ENCODE measurements at regions not wholly inside any gene's neighbourhood (a gene's known extent, or its start where the extent isn't known, plus 50 kb on each side); places are given as distances from the start of the nearest gene placed in this dataset.

- no peak overlapping the region for H3K27ac Mint-ChIP-seq
- no peaks in the 10 kb centered on the region for H3K36me3 Mint-ChIP-seq
- H3K27me3 Mint-ChIP-seq = peaks cover 3% of the 10 kb centered on the region
- CTCF ChIA-PET = interaction anchor here (0.9 kb wide), 1 partner anchor 161 kb away, joined by 3 read pairs; no protein-coding TSS in a partner anchor
- H3K4me1 Mint-ChIP-seq = no peaks in the 10 kb centered on the region
- no peak for DNase-seq
- H3K9me3 Mint-ChIP-seq (ENCODE audit: low read depth) = no peaks in the 10 kb centered on the region
- no peak for ATAC-seq
- H3K4me3 Mint-ChIP-seq = no peak overlapping the region
Observed at GRCh38 chr1:29849991-29850757, 613.9 kb downstream of the PTPRU start.

DNA sequence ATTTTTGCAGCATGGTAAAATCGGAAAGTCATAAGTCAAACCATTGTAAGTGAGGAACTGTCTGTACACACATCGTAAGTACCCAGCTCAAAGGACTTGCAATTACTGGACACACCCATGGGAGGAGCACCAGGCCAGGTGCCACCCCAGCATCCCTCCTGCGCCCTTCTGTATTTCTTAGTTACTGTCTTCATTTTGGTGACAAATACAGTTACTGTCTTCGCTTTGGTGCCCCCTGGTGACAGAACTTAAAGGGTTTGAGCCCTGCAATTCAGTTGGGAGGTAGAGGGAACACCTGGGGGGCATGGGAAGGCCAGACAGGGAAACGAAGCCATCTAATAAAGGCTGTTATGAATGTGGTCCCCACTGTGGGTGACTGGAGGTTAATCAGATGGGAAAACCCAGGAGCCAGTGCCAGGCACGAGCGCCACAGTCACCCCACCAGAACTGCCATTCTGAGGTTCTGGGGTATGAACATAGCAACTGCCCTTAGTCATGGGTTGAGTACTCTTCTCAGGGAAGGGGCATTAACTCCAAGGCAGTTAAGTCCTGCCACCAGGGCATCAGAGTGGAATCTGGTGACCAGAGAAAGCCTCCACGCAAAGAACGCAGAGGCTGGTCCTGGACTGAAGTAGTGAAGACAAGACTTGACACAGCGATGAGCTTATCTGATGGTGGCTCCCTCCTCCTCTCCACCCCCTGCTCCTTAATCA is 612.9 kb downstream of the PTPRU start:
- ATAC-seq = no peak

DNA sequence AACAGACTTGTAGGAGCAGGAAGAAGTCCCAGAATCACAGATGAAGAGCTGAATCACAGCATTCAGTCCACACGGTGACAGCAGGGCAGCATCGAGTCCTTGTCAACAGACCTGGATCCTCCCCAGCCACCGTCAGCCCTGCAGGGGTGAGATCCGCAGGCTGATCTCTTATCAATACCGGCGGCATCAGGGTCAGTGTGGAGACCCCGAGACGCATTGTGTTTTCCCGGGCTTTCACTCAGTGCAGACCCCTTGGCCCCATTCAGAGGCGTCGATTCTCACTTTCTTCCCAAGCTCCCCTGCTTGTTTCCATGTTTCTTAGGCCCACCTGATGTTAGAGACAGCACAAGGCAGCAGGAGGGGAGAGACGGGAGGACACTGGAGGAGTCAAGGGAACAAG is 609.6 kb downstream of the PTPRU start:
- no peak for ATAC-seq
- peaks cover 10% of the 10 kb centered on the region for H3K9me3 Mint-ChIP-seq (ENCODE audit: low read depth)
- no peaks in the 10 kb centered on the region for H3K36me3 Mint-ChIP-seq
- H3K27ac Mint-ChIP-seq = no peak overlapping the region
- H3K4me1 Mint-ChIP-seq = no peaks in the 10 kb centered on the region
- H3K4me3 Mint-ChIP-seq = no peak overlapping the region
- peaks cover 3% of the 10 kb centered on the region for H3K27me3 Mint-ChIP-seq
- CTCF ChIA-PET = no interaction called here
- no peak for DNase-seq

More for the DNA sequence above, 612.9 kb downstream of the PTPRU start:
- Mint-ChIP-seq H3K27me3 (no peaks in the 10 kb centered on the region), H3K9me3 (ENCODE audit: low read depth) (no peaks in the 10 kb centered on the region), H3K4me1 (no peaks in the 10 kb centered on the region), H3K4me3 (no peak overlapping the region), H3K27ac (no peak overlapping the region), H3K36me3 (no peaks in the 10 kb centered on the region)
- CTCF ChIA-PET = interaction anchor here (0.9 to 1.3 kb wide), 2 partner anchors 14 to 160 kb away, joined by 3 to 4 read pairs; no protein-coding TSS in a partner anchor
- peak; percentile 55 for DNase-seq

DNA sequence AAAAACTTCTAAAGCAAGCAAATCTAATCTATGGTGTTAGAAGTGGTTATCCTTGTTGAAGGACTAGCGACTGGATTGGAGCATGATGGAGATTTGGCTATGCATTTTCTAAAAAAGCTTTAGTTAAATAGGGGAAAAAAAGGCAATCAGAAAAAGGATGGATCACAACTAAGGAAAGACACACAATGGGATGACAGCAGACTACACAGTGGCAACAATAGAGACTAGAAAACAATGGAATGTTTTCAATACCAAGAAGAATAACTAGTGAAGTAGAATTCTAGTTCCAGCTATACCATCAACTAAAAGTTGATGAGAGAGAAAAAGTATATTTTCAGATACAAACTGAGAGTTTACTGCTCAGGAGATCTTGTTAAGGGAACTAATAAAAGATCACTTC is 605.8 kb downstream of the PTPRU start:
- ATAC-seq (no peak), DNase-seq (no peak)
- H3K27ac Mint-ChIP-seq = no peak overlapping the region
- H3K4me1 Mint-ChIP-seq = no peaks in the 10 kb centered on the region
- peaks cover 3% of the 10 kb centered on the region for H3K27me3 Mint-ChIP-seq
- no peaks in the 10 kb centered on the region for H3K36me3 Mint-ChIP-seq
- peaks cover 10% of the 10 kb centered on the region for H3K9me3 Mint-ChIP-seq (ENCODE audit: low read depth)
- no peak overlapping the region for H3K4me3 Mint-ChIP-seq
- CTCF ChIA-PET = no interaction called here

GRCh38 chr1:29839726-29840125 is 603.4 kb downstream of the PTPRU start:
- no peaks in the 10 kb centered on the region for H3K4me1 Mint-ChIP-seq
- peaks cover 5% of the 10 kb centered on the region for H3K27me3 Mint-ChIP-seq
- CTCF ChIA-PET = no interaction called here
- no peak overlapping the region for H3K4me3 Mint-ChIP-seq
- H3K27ac Mint-ChIP-seq = no peak overlapping the region
- no peaks in the 10 kb centered on the region for H3K36me3 Mint-ChIP-seq
- DNase-seq (peak; percentile 9), ATAC-seq (no peak)
- H3K9me3 Mint-ChIP-seq (ENCODE audit: low read depth) = peaks cover 10% of the 10 kb centered on the region

GRCh38 chr1:29838738-29839320 is 602.5 kb downstream of the PTPRU start:
- DNase-seq (peak; percentile 11), ATAC-seq (no peak)
- peaks cover 10% of the 10 kb centered on the region for H3K9me3 Mint-ChIP-seq (ENCODE audit: low read depth)
- H3K36me3 Mint-ChIP-seq = no peaks in the 10 kb centered on the region
- H3K27me3 Mint-ChIP-seq = peaks cover 5% of the 10 kb centered on the region
- H3K4me1 Mint-ChIP-seq = no peaks in the 10 kb centered on the region
- H3K27ac Mint-ChIP-seq = no peak overlapping the region
- H3K4me3 Mint-ChIP-seq = no peak overlapping the region
- CTCF ChIA-PET = interaction anchor here (0.6 kb wide), 1 partner anchor 605 kb away, joined by 4 read pairs; no protein-coding TSS in a partner anchor

- CTCF ChIA-PET = no interaction called here
- Mint-ChIP-seq H3K27me3 (peaks cover 3% of the 10 kb centered on the region), H3K4me3 (no peak overlapping the region), H3K4me1 (no peaks in the 10 kb centered on the region), H3K36me3 (no peaks in the 10 kb centered on the region), H3K9me3 (ENCODE audit: low read depth) (peaks cover 3% of the 10 kb centered on the region), H3K27ac (no peak overlapping the region)
- DNase-seq = peak; percentile 27
- no peak for ATAC-seq
Observed at GRCh38 chr1:29836651-29837646, 600.6 kb downstream of the PTPRU start.

DNA sequence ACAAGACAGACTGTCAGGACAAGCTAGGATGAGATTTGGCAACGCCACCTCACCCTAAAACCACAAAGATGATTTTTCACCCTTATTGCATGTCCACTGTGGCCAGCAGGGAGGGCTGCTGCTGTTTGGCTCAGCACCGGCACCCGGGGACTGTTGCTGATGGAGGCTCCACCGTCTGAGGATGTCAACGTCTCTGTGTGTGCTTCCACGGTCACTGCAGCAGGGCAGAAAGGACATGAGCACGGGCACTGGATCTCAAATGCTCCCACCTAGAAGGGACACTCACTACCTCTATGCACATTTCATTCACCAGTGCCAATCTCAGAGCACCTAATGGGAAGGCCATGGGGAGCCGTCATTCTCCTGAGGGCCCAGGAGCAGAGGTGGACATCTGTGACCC is 599.6 kb downstream of the PTPRU start:
- Mint-ChIP-seq H3K9me3 (ENCODE audit: low read depth) (no peaks in the 10 kb centered on the region), H3K27ac (no peak overlapping the region), H3K27me3 (peaks cover 3% of the 10 kb centered on the region), H3K36me3 (no peaks in the 10 kb centered on the region), H3K4me3 (no peak overlapping the region), H3K4me1 (no peaks in the 10 kb centered on the region)
- ATAC-seq (no peak), DNase-seq (peak; percentile 11)
- CTCF ChIA-PET = no interaction called here

- no peak overlapping the region for H3K4me3 Mint-ChIP-seq
- peaks cover 3% of the 10 kb centered on the region for H3K27me3 Mint-ChIP-seq
- ATAC-seq (no peak), DNase-seq (peak; percentile 16)
- no peak overlapping the region for H3K27ac Mint-ChIP-seq
- no peaks in the 10 kb centered on the region for H3K9me3 Mint-ChIP-seq (ENCODE audit: low read depth)
- CTCF ChIA-PET = no interaction called here
- no peaks in the 10 kb centered on the region for H3K4me1 Mint-ChIP-seq
- H3K36me3 Mint-ChIP-seq = no peaks in the 10 kb centered on the region
Observed at GRCh38 chr1:29835406-29835805, 599.1 kb downstream of the PTPRU start.

DNA sequence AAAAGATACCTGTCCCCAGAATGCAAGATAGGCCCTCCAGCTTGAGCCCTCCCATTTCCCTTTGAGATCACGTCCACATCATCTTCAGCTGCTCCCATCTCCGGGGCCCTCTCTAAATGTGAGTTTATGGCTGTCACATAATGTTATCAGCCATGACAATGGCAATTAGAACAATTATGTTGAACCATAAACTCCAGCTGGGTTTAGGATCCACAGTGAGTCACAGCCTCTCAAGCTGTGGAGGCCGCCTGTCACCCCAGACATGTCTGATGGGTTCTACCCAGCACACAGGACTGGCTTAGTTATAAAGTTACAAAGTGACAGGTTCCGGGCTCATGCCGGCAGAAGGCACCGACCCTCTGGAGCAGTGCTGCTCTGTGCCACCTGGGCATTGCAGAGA is 597.3 kb downstream of the PTPRU start:
- CTCF ChIA-PET = no interaction called here

DNA sequence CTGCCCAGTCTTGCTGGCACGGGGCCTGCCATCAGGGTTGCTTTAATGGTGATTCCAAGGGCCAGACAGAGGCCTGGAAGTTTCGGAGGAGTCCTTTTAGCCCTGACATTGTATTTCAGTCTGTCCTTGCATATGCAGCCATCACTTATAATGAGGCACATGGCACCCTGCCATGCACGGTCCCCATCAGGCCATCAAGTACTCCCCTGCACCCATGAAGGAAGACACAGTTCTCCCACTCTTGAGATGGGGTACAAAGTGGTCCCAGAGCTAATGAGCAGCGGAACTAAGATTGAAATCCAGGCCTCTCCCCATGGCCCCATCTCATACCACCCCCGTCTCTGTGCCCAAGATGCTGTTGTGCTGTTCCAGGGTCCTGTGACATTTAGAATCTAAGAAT is 596.6 kb downstream of the PTPRU start:
- no peak for ATAC-seq
- H3K36me3 Mint-ChIP-seq = no peaks in the 10 kb centered on the region
- no peak overlapping the region for H3K4me3 Mint-ChIP-seq
- no peaks in the 10 kb centered on the region for H3K4me1 Mint-ChIP-seq
- CTCF ChIA-PET = no interaction called here
- H3K27me3 Mint-ChIP-seq = peaks cover 3% of the 10 kb centered on the region
- H3K27ac Mint-ChIP-seq = no peak overlapping the region
- DNase-seq = peak; percentile 5
- H3K9me3 Mint-ChIP-seq (ENCODE audit: low read depth) = no peaks in the 10 kb centered on the region

More for the DNA sequence above, 597.3 kb downstream of the PTPRU start:
- no peak for ATAC-seq
- Mint-ChIP-seq H3K9me3 (ENCODE audit: low read depth) (no peaks in the 10 kb centered on the region), H3K36me3 (no peaks in the 10 kb centered on the region), H3K4me3 (no peak overlapping the region), H3K4me1 (no peaks in the 10 kb centered on the region), H3K27me3 (peaks cover 3% of the 10 kb centered on the region), H3K27ac (no peak overlapping the region)
- DNase-seq = peak; percentile 7

DNA sequence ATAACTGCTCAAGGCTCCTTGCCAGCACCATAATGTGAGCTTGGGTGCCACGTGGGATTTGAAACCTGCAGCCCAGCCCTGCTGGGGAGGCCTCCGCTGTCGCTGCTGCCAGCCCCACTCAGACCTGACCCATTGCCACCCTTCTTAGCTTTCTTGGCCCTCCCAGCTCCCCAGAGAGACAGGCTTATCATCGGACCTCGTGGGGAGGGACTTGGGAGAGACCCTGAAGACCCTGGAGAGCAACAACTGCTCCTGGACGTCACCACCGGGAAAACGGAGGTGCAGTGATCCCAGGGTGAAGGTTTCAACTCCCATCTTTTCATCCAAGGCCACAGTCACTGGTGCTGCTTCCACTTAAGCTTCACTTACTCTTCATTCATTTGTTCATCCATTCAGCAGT is 596.1 kb downstream of the PTPRU start:
- DNase-seq (peak; percentile 36), ATAC-seq (no peak)
- Mint-ChIP-seq H3K9me3 (ENCODE audit: low read depth) (no peaks in the 10 kb centered on the region), H3K4me3 (no peak overlapping the region), H3K4me1 (no peaks in the 10 kb centered on the region), H3K36me3 (no peaks in the 10 kb centered on the region), H3K27ac (no peak overlapping the region), H3K27me3 (peaks cover 3% of the 10 kb centered on the region)
- CTCF ChIA-PET = no interaction called here

Data from activated CD8-positive, alpha-beta memory T cell treated with anti-CD3 and anti-CD28 coated beads, Interleukin-2, amount 10 ng/mL, durations not matched to agents 7 days and 5 days (primary cell).